ENCODE measurements at regions not wholly inside any gene's neighbourhood (a gene's known extent, or its start where the extent isn't known, plus 50 kb on each side); places are given as distances from the start of the nearest gene placed in this dataset.

DNA sequence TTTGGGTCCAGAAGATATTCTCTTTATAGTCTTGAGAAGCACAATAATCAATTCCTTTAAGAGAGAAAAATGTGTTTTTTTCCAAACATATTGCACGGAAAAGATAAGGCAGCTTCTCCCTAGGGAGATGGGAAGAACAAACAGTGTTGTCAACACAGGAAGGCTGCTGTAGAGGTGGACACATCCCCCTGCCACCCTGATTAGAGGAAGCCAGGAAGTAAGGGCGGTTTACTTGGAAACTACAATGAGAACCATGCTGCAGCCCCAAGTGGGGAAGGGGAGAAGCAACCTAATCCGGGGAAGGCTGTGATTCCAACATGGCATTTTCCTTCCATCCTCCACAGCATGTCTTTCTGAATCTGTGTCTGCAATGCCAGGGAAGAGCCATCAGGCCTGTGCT, 256.9 kb upstream of the TGFBR2 start:
- TF ChIP-seq, protein P1, sequence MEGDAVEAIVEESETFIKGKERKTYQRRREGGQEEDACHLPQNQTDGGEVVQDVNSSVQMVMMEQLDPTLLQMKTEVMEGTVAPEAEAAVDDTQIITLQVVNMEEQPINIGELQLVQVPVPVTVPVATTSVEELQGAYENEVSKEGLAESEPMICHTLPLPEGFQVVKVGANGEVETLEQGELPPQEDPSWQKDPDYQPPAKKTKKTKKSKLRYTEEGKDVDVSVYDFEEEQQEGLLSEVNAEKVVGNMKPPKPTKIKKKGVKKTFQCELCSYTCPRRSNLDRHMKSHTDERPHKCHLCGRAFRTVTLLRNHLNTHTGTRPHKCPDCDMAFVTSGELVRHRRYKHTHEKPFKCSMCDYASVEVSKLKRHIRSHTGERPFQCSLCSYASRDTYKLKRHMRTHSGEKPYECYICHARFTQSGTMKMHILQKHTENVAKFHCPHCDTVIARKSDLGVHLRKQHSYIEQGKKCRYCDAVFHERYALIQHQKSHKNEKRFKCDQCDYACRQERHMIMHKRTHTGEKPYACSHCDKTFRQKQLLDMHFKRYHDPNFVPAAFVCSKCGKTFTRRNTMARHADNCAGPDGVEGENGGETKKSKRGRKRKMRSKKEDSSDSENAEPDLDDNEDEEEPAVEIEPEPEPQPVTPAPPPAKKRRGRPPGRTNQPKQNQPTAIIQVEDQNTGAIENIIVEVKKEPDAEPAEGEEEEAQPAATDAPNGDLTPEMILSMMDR (IDR thresholded peaks at IDR 0.05) = no peak
- TF ChIP-seq POLR2A (IDR thresholded peaks at IDR 0.05) = no peak
